Stimulated activated naive CD4-positive, alpha-beta T cell treated with Interleukin-2 at 50 U/mL for 16 hours (primary cell): ENCODE measurements at regions not wholly inside any gene's neighbourhood (a gene's known extent, or its start where the extent isn't known, plus 50 kb on each side); places are given as distances from the start of the nearest gene placed in this dataset.
"Not testable (repeated sequence)": the region's sequence is repeated elsewhere in the genome, so short reads cannot be mapped to it uniquely, and the experiment has no call there.

ENCODE experiments used
- DNase-seq: peaks from one replicate; lab custom pipeline; 2025; lab: John Stamatoyannopoulos, UW

DNA sequence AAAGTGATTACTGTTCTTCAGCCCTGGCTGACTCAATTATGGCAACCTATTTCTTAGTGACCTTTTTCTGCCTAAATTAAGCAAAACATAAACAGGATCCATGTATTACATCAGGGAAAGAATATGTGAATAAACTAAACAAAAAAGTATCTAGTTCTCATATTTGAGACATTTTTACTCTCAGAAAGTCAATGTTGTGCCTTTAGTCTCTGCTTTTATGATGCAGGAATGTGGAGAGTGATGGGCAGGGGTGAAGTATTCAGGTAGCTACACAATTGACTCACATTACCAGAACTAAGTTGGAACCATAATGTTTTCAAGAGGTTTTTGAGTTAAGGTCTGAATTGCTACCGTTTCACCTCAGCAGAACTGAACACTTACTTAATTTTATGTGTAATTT, 462.7 kb upstream of the CXADR start:
- no peak for DNase-seq

GRCh38 chr21:17050646-17051045, 462.2 kb upstream of the CXADR start:
- no peak for DNase-seq

GRCh38 chr21:17051054-17051453, 461.8 kb upstream of the CXADR start:
- no peak for DNase-seq

DNA sequence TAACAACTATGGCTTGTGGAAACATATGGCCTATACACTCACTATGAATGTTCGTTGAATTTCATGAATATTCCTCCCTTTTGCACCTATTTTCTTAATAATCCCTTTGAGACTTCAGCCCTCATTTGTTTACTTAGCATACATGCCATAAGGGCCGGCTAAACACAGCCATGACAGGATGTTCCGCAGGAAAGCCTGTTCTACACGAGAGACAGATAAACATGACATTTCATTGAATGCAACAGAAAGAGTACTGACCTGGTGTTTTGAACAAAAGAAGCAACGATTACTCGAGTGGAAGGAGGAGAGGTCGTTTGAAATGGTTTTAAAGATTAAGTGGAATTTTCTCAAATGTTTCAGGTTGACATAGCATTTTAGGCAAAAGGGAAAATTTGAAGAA, 459.5 kb upstream of the CXADR start:
- no peak for DNase-seq

GRCh38 chr21:17059936-17060335, 452.9 kb upstream of the CXADR start:
- DNase-seq: no peak

GRCh38 chr21:17066006-17066405, 446.8 kb upstream of the CXADR start:
- DNase-seq: no peak

- no peak for DNase-seq
Measured at GRCh38 chr21:17071093-17071492, 441.8 kb upstream of the CXADR start.

GRCh38 chr21:17081193-17081592, 431.6 kb upstream of the CXADR start:
- no peak for DNase-seq

- DNase-seq: no peak
Measured at GRCh38 chr21:17082843-17083483, 429.9 kb upstream of the CXADR start.

GRCh38 chr21:17085707-17086106, 427.1 kb upstream of the CXADR start:
- DNase-seq: no peak

GRCh38 chr21:17088500-17088899, 424.3 kb upstream of the CXADR start:
- DNase-seq: no peak

GRCh38 chr21:17089091-17089491, 423.8 kb upstream of the CXADR start:
- no peak for DNase-seq

DNA sequence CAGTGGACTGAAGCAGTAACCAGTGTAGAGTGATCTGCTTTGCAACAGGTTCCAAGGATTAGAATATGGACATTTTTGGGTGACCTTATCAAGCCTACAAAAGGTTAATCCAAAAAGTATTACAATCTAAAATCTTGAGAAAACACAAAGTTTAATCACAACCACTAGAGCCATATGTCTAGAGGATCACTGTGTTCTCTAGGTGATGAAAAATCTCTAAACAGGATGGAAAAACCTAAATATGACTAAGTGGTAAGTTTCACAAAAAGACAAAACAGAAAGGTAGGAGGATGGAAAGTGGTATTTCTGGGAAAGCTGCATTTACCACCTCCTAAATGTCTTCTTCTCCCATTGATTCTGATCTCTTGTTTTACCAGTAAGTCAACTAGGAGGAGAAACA, 411.1 kb upstream of the CXADR start:
- DNase-seq: no peak

DNA sequence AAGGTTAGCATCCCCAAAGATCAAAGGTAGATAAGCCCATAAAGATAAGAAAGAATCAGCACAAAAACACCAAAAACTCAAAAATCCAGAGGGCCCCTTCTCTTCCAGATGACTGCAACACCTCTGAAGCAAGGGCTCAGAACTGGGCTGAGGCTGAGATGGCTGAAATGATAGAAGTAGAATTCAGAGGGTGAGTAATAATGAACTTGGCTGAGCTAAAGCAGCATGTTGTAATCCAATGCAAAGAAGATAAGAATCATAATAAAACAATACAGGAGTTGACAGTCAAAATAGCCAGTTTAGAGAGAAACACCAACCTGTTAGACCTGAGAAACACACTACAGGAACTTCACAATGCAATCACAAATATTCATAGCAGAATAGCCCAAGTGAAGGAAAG, 406.9 kb upstream of the CXADR start:
- no peak for DNase-seq

- DNase-seq: no peak
Measured at GRCh38 chr21:17114045-17114444, 398.8 kb upstream of the CXADR start.

- no peak for DNase-seq
Measured at GRCh38 chr21:17118638-17119384, 394.0 kb upstream of the CXADR start.

DNA sequence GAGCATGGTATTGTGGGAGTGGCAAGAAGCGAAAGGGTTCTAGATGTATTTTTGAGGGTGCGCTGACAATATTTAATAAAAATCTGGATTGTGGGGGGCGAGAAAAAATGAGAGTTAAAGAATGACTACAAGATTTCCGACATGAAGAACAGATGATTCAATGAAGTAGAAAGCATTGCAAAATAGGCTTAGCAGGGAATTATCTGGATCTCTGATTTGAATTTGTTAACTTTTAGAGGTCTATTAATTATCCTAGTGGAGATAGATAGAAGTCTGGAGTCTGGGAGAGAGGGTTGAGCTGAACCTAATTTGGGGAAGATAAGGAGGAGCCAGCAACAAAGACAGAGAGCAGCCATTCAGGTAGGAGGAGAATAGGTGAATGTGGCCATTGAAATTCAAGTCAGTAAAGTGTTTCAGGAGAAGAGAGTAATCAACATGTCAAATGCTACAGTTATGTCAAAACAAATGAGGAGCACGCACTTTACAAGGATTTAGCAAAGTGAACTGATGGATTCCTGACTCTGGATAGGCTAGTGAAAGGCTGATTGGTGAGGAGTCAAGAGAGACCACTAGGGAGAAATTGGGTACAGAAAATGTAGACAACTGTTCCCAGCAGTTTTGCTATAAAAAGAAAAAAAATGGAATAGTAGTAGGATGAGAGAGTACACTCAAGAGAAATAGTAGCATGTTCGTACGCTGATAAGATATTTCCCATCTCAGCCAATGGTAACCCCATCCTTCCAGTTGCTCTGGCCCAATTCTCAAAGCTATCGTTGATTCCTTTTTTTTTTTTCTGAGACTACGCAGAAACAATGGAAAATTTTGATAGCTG, 393.2 kb upstream of the CXADR start:
- DNase-seq: no peak

GRCh38 chr21:17127395-17127794, 385.4 kb upstream of the CXADR start:
- not testable (repeated sequence) for DNase-seq

- DNase-seq: no peak
Measured at GRCh38 chr21:17128132-17128531, 384.7 kb upstream of the CXADR start.

DNA sequence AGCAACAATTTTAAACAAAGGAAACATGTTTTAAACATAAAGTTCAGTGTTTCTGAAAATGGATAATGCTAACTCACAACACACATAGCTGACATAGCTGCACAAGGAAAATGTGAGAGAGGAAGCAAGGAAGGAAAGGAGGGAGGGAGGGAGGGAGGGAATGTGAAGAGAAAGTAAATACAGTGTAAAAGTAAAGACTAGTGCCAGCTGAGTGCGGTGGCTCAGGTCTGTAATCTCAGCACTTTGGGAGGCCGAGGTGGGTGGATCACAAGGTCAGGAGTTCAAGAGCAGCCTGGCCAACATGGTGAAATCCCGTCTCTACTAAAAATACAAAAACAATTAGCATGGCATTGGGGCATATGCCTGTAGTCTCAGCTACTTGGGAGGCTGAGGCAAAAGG, 373.7 kb upstream of the CXADR start:
- DNase-seq: not testable (repeated sequence)

DNA sequence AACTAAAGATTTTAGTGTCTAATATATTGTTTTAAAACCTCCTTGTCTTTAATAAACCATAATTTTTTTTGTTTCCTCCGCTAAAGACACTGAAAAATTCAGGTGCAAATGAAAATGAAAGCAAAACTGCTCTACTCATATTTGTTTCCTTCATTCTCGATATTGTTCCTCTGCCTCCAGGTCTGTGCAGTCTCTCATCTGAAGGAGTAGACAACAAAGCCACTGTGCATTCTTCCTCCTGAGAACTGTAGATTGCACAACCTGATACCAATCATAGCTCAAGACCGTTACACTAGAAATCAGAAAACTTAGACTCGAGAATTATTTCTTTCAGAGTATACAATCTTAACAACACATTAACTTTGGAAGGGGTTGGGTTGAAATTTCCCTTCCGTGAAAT, 373.1 kb upstream of the CXADR start:
- DNase-seq: no peak

DNA sequence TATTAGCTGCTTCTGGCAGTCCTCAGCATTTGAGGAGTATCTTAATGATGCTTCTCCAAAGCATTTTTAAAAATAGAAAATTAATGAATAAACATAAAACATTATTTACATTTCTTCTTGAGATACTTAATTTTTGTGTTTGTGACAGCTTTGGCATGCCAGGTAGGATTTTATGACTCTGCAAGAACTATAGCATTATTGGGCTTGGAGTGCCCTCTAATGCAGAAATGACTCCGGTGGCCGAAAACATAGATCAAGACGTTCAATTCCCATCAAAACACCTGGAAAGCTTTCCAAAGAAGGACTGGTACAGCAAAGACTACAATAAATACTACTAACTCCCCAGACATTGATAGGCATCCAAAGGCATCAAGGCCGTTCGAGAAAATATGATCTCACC, 366.4 kb upstream of the CXADR start:
- DNase-seq: no peak

DNA sequence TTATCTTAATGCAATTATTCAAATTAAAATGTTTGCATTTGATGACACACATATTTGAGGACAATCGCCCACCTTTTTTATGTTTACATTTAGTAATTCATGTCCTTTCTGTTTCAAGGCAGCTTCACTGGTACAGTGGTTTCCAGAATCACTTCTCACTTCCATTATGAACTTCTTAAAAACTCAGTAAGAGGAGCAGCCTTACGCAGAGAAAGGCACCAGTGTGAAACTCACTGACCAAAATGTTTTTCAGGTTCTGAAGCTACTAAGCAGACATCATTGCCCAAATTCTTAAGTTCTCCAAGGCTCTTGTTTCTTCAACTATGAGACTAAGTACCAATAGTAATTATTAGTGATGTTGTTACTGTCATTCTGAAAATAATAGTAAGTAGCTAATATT, 353.1 kb upstream of the CXADR start:
- DNase-seq: no peak
